GM20431 (cell line): ENCODE measurements at regions not wholly inside any gene's neighbourhood (a gene's known extent, or its start where the extent isn't known, plus 50 kb on each side); places are given as distances from the start of the nearest gene placed in this dataset.

Source experiments
- in situ Hi-C: fragments of 300-500 bp; cut with MseI, MboI; formaldehyde crosslinking; loops from one replicate; pipeline ENCODE4 v1.15.0; 2020; ENCODE audit warnings: low sequenced_read_pairs; ENCODE audit not compliant: unreplicated experiment

DNA sequence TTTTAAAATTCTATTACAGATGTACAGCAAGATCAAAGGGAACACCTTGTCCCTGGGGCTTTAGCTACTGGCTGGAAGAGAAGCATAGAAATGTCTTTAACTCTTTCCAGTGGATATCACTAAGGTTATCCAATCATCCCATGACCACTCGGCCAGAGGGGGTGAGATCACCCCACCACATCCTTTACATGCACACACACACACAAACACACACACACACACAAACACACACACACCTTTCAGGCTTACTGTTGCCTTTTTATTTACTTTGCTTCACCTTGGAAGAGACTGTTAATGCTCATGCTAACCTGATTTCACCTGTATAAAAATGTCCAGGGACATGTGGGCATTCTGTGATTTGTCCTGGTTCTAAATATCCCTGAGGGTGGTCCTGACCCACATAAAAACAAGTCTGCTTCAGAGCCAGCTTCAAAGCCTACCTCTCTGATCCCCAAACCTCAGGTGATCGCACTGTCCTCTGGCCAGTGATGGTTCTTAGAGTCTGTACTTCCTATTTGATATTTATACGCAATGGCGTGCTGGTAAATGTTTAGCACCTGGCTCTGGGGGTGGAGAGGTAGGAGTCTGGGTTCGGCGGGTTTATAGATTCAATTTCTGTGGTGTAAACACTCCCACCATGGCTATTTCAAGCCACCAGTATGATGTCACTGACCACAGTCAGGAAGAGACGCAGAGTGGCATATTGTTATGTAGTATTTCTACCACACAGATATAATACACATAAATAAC is 166.1 kb upstream of the EEA1 start:
- in situ Hi-C loops: no loop called here

DNA sequence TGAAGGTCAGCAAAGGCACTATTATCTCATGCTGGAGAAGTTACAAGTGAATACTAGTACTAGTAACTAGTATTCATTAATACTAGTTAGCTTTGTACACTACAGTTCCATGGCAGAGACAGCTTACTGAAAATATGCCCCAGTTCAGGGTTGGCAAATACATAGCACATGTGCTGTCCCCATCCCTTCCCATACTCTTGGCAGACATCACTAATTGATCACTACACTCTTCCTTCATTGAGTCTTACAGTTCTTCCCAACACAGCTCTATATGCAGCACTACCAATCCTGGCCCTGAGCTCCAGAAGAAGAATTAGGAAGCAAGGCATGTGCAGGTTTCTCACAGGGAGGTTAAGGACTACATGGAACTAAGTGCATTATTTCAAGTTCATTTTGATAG is 168.3 kb upstream of the EEA1 start:
- in situ Hi-C loops: no loop called here

- in situ Hi-C loops: no loop called here
Measured at GRCh38 chr12:93098077-93098476, 169.0 kb upstream of the EEA1 start.

DNA sequence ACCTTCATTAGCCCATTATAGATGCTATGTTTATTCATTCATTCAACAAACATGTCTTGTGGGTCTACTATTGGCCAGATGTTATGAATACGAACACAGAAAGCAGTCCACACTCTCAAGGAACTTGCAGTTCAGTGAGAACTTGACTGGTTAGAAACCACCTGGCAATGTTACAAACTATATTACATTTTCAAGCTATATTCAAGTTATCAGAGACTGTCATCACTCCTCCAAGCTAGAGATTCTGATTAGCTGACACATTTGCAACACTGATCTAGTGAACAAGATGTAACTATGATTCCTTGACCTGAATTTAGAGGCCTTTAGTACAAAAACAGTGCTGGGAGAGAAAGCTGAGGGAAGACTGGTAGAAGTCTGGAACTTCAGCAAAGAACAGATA is 170.7 kb upstream of the EEA1 start:
- in situ Hi-C loops: no loop called here

GRCh38 chr12:93100610-93101009 is 171.5 kb upstream of the EEA1 start:
- in situ Hi-C loops: no loop called here

DNA sequence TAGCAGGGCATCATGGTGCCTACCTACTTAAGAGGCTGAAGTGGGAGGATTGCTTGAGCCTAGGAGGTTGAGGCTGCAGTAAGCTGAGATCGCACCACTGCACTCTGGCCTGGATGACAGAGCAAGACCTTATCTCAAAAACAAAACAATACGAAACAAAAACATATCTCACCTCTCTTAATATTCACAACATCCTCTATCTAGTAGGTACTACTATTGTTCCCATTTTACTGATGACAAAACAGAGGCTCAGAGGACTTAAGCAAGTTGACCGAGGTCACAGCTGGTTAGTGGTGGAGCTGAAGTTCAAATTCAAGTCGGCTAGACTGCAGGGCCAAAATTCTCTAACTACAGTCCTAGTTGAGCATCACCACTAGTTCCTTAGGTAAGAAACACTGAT is 172.3 kb upstream of the EEA1 start:
- in situ Hi-C loops: no loop called here

- in situ Hi-C loops: no loop called here
Measured at GRCh38 chr12:93102312-93102711, 173.2 kb upstream of the EEA1 start.

DNA sequence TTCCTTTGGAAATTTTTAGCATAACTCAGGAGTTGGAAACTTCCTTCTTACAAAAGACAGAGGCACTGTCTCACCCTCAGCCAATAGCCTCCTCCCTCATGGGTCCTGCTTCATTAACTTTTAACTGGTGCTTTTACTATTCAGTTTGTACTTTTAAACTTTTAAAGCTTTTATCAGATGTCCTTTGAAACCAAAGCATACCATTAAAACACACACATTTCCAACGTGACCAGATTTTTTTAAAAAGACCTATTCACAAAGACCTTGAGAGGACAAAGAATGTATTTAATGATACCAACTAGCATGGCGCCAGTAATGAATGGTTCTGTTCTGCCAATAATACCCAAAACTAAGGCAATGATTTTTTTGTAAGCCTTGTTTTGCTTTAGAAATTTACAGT is 173.6 kb upstream of the EEA1 start:
- in situ Hi-C loops: no loop called here

DNA sequence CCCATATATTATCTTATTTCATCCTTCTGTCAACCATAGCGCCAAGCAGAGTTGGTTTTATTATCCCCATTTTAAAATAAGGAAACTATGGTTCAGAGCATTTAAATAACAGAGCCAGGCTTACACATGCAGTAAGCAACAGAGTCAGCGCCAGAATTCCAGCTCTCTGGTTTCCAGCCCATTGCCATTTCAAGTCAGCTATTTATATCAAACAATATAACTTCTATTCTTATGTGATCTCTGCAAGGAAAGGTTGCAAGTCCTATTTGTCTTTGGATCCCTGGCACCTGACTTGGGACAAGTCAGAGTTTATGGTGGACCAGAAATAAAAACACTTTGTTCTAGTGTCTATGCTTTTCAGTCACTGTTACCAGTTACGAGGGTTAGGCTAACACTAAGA is 174.1 kb upstream of the EEA1 start:
- in situ Hi-C loops: no loop called here

- in situ Hi-C loops: no loop called here
Measured at GRCh38 chr12:93104535-93104934, 175.4 kb upstream of the EEA1 start.

GRCh38 chr12:93106910-93107309 is 177.8 kb upstream of the EEA1 start:
- in situ Hi-C loops: no loop called here

- in situ Hi-C loops: no loop called here
Measured at GRCh38 chr12:93107514-93108312, 178.6 kb upstream of the EEA1 start.

GRCh38 chr12:93108985-93109384 is 179.9 kb upstream of the EEA1 start:
- in situ Hi-C loops: no loop called here

DNA sequence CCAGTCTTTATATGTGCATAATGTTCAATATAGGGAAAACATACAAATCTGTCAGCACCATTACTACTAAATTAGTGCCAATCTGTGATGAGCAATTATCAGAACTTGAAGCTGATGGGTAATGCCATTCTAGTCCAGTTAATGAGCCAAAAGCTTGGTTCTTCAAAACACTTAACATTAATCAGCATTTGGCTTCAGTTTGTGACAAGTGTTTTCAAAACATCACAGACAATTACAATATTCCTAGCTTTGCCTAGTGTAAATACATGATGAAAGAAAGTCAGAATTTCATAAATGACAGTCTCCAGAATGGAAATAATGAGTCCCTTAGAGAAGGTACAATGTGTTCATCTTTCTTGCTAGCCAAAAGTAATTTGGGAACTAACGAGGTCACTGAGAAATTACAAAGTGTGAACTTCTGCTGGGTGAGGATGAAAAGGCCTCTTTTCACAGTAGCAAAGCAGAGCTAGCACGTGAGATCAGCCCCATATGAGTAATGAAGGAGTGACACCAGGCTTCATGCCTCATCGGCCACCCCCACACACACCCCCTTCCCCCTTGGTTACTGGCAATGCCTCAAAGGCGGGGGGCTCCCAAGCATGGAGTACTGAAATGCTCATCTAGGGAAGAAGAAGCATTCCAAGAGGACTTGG is 180.6 kb upstream of the EEA1 start:
- in situ Hi-C loops: no loop called here

DNA sequence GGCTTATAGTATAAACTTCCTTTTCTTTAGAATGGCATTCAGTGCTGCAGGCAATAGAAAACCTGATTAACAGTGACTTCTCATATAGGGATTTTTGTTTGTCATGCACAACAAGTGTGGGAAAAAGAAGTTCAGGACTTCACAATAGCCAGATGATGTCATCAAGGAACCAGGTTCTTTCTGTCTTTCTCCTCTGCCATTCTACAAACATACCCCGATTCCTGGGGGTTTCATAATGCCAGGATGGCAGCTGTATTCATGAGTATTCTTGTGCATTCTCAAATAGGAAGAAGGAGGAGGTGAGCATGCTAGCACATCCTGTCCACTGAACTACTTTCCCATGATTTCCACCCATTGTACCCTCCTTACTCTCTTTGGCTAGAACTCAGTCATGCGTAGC is 182.7 kb upstream of the EEA1 start:
- in situ Hi-C loops: no loop called here

DNA sequence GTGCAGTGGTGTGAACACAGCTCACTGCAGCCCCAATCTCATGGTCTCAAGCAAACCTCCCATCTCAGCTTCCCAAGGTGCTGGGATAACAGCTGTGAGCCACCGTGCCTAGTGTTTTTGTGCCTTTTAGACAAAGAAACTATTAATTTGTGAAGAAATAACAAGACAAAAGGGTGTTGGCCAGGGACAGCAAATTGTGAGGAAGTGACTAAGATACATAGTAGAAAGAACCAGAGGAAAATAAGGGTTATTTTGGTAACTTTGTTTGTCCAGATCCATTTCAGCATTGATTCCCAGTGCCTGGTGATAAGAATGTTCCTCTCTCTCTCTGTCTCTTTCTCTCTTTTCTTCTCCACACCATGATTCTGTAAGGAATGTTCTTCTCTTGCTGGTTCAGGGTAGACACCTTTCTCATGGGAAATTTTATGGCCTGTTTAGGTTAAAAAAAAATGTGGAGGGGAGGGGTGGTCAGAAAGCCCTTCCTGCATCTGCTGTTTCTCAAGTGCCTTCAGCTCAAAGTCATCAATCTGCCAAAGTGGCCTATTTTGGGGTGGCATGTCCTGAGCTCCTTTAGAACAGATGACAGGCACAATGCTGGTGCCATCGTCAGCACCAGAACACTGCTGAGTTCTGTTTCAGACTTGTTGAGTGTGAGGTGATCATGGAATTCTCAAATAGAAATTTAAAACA is 184.4 kb upstream of the EEA1 start:
- in situ Hi-C loops: no loop called here

DNA sequence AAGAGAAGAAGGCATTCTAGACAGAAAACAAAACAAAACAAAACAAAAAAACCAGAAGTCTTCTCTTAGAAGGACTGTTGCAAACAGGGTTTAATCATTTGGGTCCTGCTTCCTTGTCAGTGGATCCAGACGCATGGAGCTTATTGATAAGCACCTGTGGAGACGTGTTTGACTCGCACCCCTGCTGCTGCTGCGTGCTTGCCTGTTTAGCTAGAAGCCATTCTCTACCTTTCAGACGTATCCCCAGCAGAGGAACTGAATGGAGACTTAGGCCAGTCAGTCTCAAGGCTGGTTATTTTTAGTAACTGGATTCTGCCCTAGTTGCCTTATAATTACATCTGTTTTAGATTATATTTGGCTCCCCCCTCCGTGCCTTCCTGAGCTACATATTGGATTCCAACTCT is 186.1 kb upstream of the EEA1 start:
- in situ Hi-C loops: no loop called here

- in situ Hi-C loops: no loop called here
Measured at GRCh38 chr12:93115646-93116045, 186.6 kb upstream of the EEA1 start.

DNA sequence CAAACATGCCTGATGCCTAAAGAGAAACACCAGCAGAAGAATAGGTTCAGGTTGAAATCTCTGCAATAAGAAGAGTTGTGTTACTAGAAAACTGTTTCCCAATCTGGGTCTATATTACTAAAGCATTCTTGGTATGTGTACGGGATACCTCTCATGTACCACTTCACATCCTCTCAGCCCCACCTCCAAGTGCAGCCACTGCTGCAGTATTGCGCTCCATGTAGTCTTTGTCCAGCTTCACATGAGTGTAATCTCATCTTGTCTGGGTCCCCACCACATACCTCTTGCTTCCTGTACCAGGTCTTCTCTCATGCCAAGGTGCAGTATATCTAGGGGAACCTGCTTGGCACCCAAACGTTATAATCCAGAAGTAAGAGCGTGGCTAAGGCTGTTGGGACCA is 187.5 kb upstream of the EEA1 start:
- in situ Hi-C loops: no loop called here

- in situ Hi-C loops: no loop called here
Measured at GRCh38 chr12:93121729-93122488, 192.8 kb upstream of the EEA1 start.
